Loucy (cell line): ENCODE measurements at regions not wholly inside any gene's neighbourhood (a gene's known extent, or its start where the extent isn't known, plus 50 kb on each side); places are given as distances from the start of the nearest gene placed in this dataset.

Experiments used
- H2AFZ ChIP-seq: fragments of 200-600 bp; sonication (generic); 2 replicates; pipeline ENCODE4 v1.6.0; 2016; ENCODE audit warnings: antibody characterized with exemption, mild to moderate bottlenecking, low read length, moderate library complexity
- H3F3A ChIP-seq: fragments of 200-600 bp; 2 replicates; pipeline ENCODE4 v1.6.0; 2016; ENCODE audit warnings: antibody characterized with exemption, low read depth, mild to moderate bottlenecking
- H3K27me3 ChIP-seq: fragments of 200-600 bp; sonication (generic); 2 replicates; pipeline ENCODE4 v1.6.1; 2014; ENCODE audit warnings: low read length, mild to moderate bottlenecking; ENCODE audit not compliant: insufficient read depth, poor library complexity, severe bottlenecking
- H3K36me3 ChIP-seq: fragments of 200-600 bp; sonication (generic); 2 replicates; pipeline ENCODE4 v1.6.1; 2016; ENCODE audit warnings: low read length; ENCODE audit not compliant: insufficient read depth
- H3K4me1 ChIP-seq: fragments of 200-600 bp; sonication (generic); 2 replicates; pipeline ENCODE4 v1.5.1; 2014; ENCODE audit warnings: low read length, mild to moderate bottlenecking; ENCODE audit not compliant: insufficient read depth, poor library complexity, severe bottlenecking
- H3K4me2 ChIP-seq: fragments of 200-600 bp; sonication (generic); 2 replicates; pipeline ENCODE4 v1.6.0; 2014; ENCODE audit warnings: antibody characterized with exemption, low read length, low read depth, mild to moderate bottlenecking; ENCODE audit not compliant: poor library complexity, severe bottlenecking
- H3K4me3 ChIP-seq: fragments of 200-600 bp; sonication (generic); 2 replicates; pipeline ENCODE4 v1.5.1; 2014; ENCODE audit warnings: low read length, mild to moderate bottlenecking, mixed read lengths; ENCODE audit not compliant: poor library complexity, severe bottlenecking
- H3K79me2 ChIP-seq: fragments of 200-600 bp; sonication (generic); 2 replicates; pipeline ENCODE4 v1.6.1; 2014; ENCODE audit warnings: low read length; ENCODE audit not compliant: insufficient read depth
- H3K9ac ChIP-seq: fragments of 200-600 bp; sonication (generic); 2 replicates; pipeline ENCODE4 v1.6.0; 2014; ENCODE audit warnings: mild to moderate bottlenecking, low read depth, low read length, moderate library complexity; ENCODE audit not compliant: poor library complexity, severe bottlenecking
- H3K9me2 ChIP-seq: fragments of 200-600 bp; sonication (generic); replicated peaks from 2 replicates; pipeline ENCODE4 v1.6.1; 2016; ENCODE audit warnings: low read depth, low read length, mixed read lengths
- H3K9me3 ChIP-seq: fragments of 200-600 bp; sonication (generic); 2 replicates; pipeline ENCODE4 v1.6.1; 2014; ENCODE audit warnings: mild to moderate bottlenecking, antibody characterized with exemption, low read length, low read depth; ENCODE audit not compliant: insufficient read depth
- H4K20me1 ChIP-seq: fragments of 200-600 bp; sonication (generic); 2 replicates; pipeline ENCODE4 v1.6.0; 2014; ENCODE audit warnings: antibody characterized with exemption, low read length, mild to moderate bottlenecking; ENCODE audit not compliant: insufficient read depth, poor library complexity, severe bottlenecking
- EZH2phosphoT487 ChIP-seq: fragments of 200-600 bp; IDR thresholded peaks from 2 replicates; pipeline ENCODE4 v1.6.1; 2018; ENCODE audit warnings: antibody characterized with exemption, mild to moderate bottlenecking, moderate library complexity, borderline replicate concordance
- TF ChIP-seq, protein P1 (sequence below): fragments of 200-600 bp; sonication (generic); conservative IDR thresholded peaks from 2 replicates; pipeline ENCODE4 v1.5.1; 2014; ENCODE audit warnings: mild to moderate bottlenecking, antibody characterized with exemption, low read length

DNA sequence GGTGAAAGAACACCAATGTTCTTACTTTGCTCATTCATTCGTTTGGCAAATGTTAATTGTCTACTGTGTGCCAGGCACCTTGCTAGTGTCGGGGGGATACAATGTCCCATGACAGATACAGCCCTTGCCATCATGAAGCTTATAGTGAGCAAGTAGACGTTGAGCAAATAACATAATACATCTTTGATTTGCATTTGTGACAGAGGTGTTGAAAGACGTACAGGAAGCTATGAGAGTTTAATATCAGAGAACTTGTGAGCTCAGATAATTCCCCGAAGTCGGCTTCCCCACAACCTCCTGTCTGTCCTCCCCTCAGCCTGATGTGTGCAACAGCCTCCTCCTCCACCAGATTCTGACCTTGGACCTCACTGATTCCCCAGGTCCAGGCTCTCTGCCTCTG, 138.0 kb upstream of the SDK2 start:
- no peak for TF ChIP-seq EZH2phosphoT487
- TF ChIP-seq, protein P1, sequence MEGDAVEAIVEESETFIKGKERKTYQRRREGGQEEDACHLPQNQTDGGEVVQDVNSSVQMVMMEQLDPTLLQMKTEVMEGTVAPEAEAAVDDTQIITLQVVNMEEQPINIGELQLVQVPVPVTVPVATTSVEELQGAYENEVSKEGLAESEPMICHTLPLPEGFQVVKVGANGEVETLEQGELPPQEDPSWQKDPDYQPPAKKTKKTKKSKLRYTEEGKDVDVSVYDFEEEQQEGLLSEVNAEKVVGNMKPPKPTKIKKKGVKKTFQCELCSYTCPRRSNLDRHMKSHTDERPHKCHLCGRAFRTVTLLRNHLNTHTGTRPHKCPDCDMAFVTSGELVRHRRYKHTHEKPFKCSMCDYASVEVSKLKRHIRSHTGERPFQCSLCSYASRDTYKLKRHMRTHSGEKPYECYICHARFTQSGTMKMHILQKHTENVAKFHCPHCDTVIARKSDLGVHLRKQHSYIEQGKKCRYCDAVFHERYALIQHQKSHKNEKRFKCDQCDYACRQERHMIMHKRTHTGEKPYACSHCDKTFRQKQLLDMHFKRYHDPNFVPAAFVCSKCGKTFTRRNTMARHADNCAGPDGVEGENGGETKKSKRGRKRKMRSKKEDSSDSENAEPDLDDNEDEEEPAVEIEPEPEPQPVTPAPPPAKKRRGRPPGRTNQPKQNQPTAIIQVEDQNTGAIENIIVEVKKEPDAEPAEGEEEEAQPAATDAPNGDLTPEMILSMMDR, result no peak
- H3F3A ChIP-seq, result no peaks in the 10 kb centered on the region
- H4K20me1 ChIP-seq, result no peaks in the 10 kb centered on the region
- H3K36me3 ChIP-seq, result no peaks in the 10 kb centered on the region
- no peaks in the 10 kb centered on the region for H3K9me3 ChIP-seq
- H3K79me2 ChIP-seq, result no peaks in the 10 kb centered on the region
- no peak overlapping the region for H3K4me3 ChIP-seq
- H3K4me2 ChIP-seq, result no peak overlapping the region
- no peaks in the 10 kb centered on the region for H3K4me1 ChIP-seq
- no peaks in the 10 kb centered on the region for H3K9me2 ChIP-seq
- H3K9ac ChIP-seq, result no peak overlapping the region
- H3K27me3 ChIP-seq, result no peaks in the 10 kb centered on the region
- no peak overlapping the region for H2AFZ ChIP-seq

GRCh38 chr17:73782641-73783381, 138.6 kb upstream of the SDK2 start:
- Histone ChIP-seq H3K9me3 (no peaks in the 10 kb centered on the region), H3F3A (no peaks in the 10 kb centered on the region), H3K4me3 (no peak overlapping the region), H3K36me3 (no peaks in the 10 kb centered on the region), H3K27me3 (no peaks in the 10 kb centered on the region), H3K4me1 (no peaks in the 10 kb centered on the region), H3K9me2 (no peaks in the 10 kb centered on the region), H2AFZ (no peak overlapping the region), H3K79me2 (no peaks in the 10 kb centered on the region), H3K4me2 (no peak overlapping the region), H3K9ac (no peak overlapping the region), H4K20me1 (no peaks in the 10 kb centered on the region)
- TF ChIP-seq EZH2phosphoT487, result no peak
- TF ChIP-seq, protein P1, result peak; percentile 44

GRCh38 chr17:73783382-73783766, 139.1 kb upstream of the SDK2 start:
- H3K4me2 ChIP-seq, result no peak overlapping the region
- H3F3A ChIP-seq, result no peaks in the 10 kb centered on the region
- H3K79me2 ChIP-seq, result no peaks in the 10 kb centered on the region
- H3K9ac ChIP-seq, result no peak overlapping the region
- H3K9me3 ChIP-seq, result no peaks in the 10 kb centered on the region
- no peaks in the 10 kb centered on the region for H3K27me3 ChIP-seq
- H3K36me3 ChIP-seq, result no peaks in the 10 kb centered on the region
- H4K20me1 ChIP-seq, result no peaks in the 10 kb centered on the region
- no peak overlapping the region for H3K4me3 ChIP-seq
- TF ChIP-seq, protein P1, result no peak
- no peak for TF ChIP-seq EZH2phosphoT487
- H3K4me1 ChIP-seq, result no peaks in the 10 kb centered on the region
- H3K9me2 ChIP-seq, result no peaks in the 10 kb centered on the region
- H2AFZ ChIP-seq, result no peak overlapping the region
